Endothelial cell of umbilical vein (primary cell): ENCODE measurements at regions not wholly inside any gene's neighbourhood (a gene's known extent, or its start where the extent isn't known, plus 50 kb on each side); places are given as distances from the start of the nearest gene placed in this dataset.

Experiments used
- BruUV-seq: library from RNA; stranded (reverse); fragments of 400-500 nt; replicated peaks from 2 replicates; lab custom pipeline; 2021; lab: Mats Ljungman, UMichigan
- CTCF ChIA-PET: fragments of 300-600, 350-600 bp; sonication (Branson Sonifier 250); formaldehyde crosslinking; loops from one replicate; lab custom pipeline; 2021; ENCODE audit warnings: antibody characterized with exemption, inconsistent platforms; lab: Charles Lee
- POLR2A ChIA-PET: fragments of 300-600, 350-600 bp; sonication (Branson Sonifier 250); formaldehyde crosslinking; loops from one replicate; lab custom pipeline; 2021; ENCODE audit warnings: antibody characterized with exemption, inconsistent platforms; lab: Charles Lee
- DNase-seq: peaks from one replicate; pipeline ENCODE4 v3.0.0-alpha.2; 2011; ENCODE audit warnings: low read depth, low spot score
- FAIRE-seq: peaks from 2 replicates; lab custom pipeline; 2011; peaks lifted over from hg19 to GRCh38; lab: Jason Lieb, UNC
- H2AFZ ChIP-seq: 2 replicates; pipeline ENCODE4 v1.6.0; 2012; ENCODE audit warnings: low read depth, low read length, control low read depth, inconsistent platforms
- H3K27ac ChIP-seq: 2 replicates; pipeline ENCODE4 v1.5.1; 2011; ENCODE audit warnings: low read depth, mild to moderate bottlenecking, control low read depth, low read length, moderate library complexity; ENCODE audit not compliant: insufficient read depth
- H3K27me3 ChIP-seq, 2 experiments: 2 replicates each; pipeline versions ENCODE4 v1.6.0 to v1.6.1; 2011; ENCODE audit warnings: low read length in 2 of 2, mixed read lengths in 1 of 2; ENCODE audit not compliant: control insufficient read depth in 2 of 2, insufficient read depth in 2 of 2
- H3K36me3 ChIP-seq, 2 experiments: 2 replicates in 1 of 2; 3 replicates in 1 of 2; pipeline ENCODE4 v1.5.1; 2011; ENCODE audit warnings: low read length in 2 of 2, mild to moderate bottlenecking in 1 of 2, moderate library complexity in 1 of 2; ENCODE audit not compliant: control insufficient read depth in 2 of 2, insufficient read depth in 2 of 2; ENCODE audit errors: extremely low read depth in 1 of 2
- H3K4me1 ChIP-seq: 3 replicates; pipeline ENCODE4 v1.5.1; 2011; ENCODE audit warnings: mild to moderate bottlenecking, low read length; ENCODE audit not compliant: control insufficient read depth, insufficient read depth; ENCODE audit errors: extremely low read depth
- H3K4me2 ChIP-seq: 2 replicates; pipeline ENCODE4 v1.6.1; 2011; ENCODE audit warnings: low read length, control low read depth, mixed read lengths; ENCODE audit not compliant: insufficient read depth
- H3K4me3 ChIP-seq, 3 experiments: fragments of 200-600 bp in 1 of 3; sonication (generic), shearing (Covaris generic) in 1 of 3; replicated peaks in 1 of 3; 2 replicates each; pipeline ENCODE4 v1.5.1; 2011 to 2016; ENCODE audit warnings: control low read depth in 3 of 3, low read length in 3 of 3, mild to moderate bottlenecking in 2 of 3, inconsistent platforms in 1 of 3, low read depth in 1 of 3, moderate library complexity in 1 of 3; ENCODE audit not compliant: insufficient read depth in 1 of 3
- H3K79me2 ChIP-seq: 2 replicates; pipeline ENCODE4 v1.6.0; 2012; ENCODE audit warnings: low read length, inconsistent platforms; ENCODE audit not compliant: control insufficient read depth, insufficient read depth
- H3K9ac ChIP-seq: replicated peaks from 2 replicates; pipeline ENCODE3; 2011; ENCODE audit warnings: low read length, control low read depth; ENCODE audit not compliant: insufficient read depth; ENCODE audit errors: extremely low read depth
- H3K9me1 ChIP-seq: replicated peaks from 3 replicates; pipeline ENCODE4 v1.6.0; 2011; ENCODE audit warnings: mild to moderate bottlenecking, low read length; ENCODE audit not compliant: control insufficient read depth, insufficient read depth; ENCODE audit errors: extremely low read depth
- H3K9me3 ChIP-seq: replicated peaks from 2 replicates; pipeline ENCODE4 v1.5.1; 2012; ENCODE audit warnings: low read length, inconsistent platforms; ENCODE audit not compliant: control insufficient read depth, insufficient read depth
- H4K20me1 ChIP-seq: replicated peaks from 2 replicates; pipeline ENCODE3; 2011; ENCODE audit warnings: mild to moderate bottlenecking, low read length; ENCODE audit not compliant: control insufficient read depth, insufficient read depth; ENCODE audit errors: extremely low read depth
- CTCF ChIP-seq, 2 donors: IDR thresholded peaks; 1 replicate in 1 of 2; 2 replicates in 1 of 2; pipeline ENCODE4 v1.5.1; 2011; ENCODE audit warnings: low read length in 2 of 2, mild to moderate bottlenecking in 2 of 2, moderate library complexity in 2 of 2, control low read depth in 1 of 2, inconsistent platforms in 1 of 2, low read depth in 1 of 2; ENCODE audit not compliant: insufficient read depth in 1 of 2; ENCODE audit errors: extremely low read depth in 1 of 2
- EZH2 ChIP-seq: IDR thresholded peaks from 2 replicates; pipeline ENCODE4 v1.6.1; 2012; ENCODE audit warnings: borderline replicate concordance, low read depth, mild to moderate bottlenecking, moderate library complexity, low read length, inconsistent platforms; ENCODE audit not compliant: severe bottlenecking
- FOS ChIP-seq: IDR thresholded peaks from 2 replicates; pipeline ENCODE4 v1.6.1; 2011; ENCODE audit warnings: mild to moderate bottlenecking, low read length, moderate library complexity, borderline replicate concordance; ENCODE audit not compliant: insufficient read depth
- GATA2 ChIP-seq: IDR thresholded peaks from 2 replicates; pipeline ENCODE4 v1.7.0; 2011; ENCODE audit warnings: low read depth, mild to moderate bottlenecking, moderate library complexity, mixed read lengths, low read length; ENCODE audit not compliant: insufficient read length, insufficient read depth
- JUN ChIP-seq: IDR thresholded peaks from 2 replicates; pipeline ENCODE4 v1.6.1; 2011; ENCODE audit warnings: borderline replicate concordance, low read depth; ENCODE audit not compliant: insufficient read length, insufficient read depth
- MAX ChIP-seq: IDR thresholded peaks from 2 replicates; pipeline ENCODE4 v1.6.1; 2011; ENCODE audit not compliant: insufficient read depth, insufficient read length
- MYC ChIP-seq: IDR thresholded peaks from one replicate; pipeline ENCODE4 v1.6.1; 2011; ENCODE audit warnings: mild to moderate bottlenecking, low read depth, low read length
- POLR2A ChIP-seq: IDR thresholded peaks from 2 replicates; pipeline ENCODE4 v1.6.1; 2012; ENCODE audit warnings: low read depth, mild to moderate bottlenecking, control low read depth, low read length
- POLR2AphosphoS5 ChIP-seq: IDR thresholded peaks from 2 replicates; pipeline ENCODE4 v1.6.1; 2012; ENCODE audit warnings: low read depth, mild to moderate bottlenecking, control low read depth, low read length, moderate library complexity; ENCODE audit not compliant: insufficient read depth
- dilution Hi-C: fragments of 300-500 bp; cut with MboI; formaldehyde crosslinking; loops from one replicate; pipeline ENCODE4 v1.15.0; 2019; ENCODE audit warnings: low sequenced_read_pairs; ENCODE audit not compliant: extremely low pct_ligation_motif_present
- intact Hi-C: fragments of 100-400 bp; cut with micrococcal nuclease; formaldehyde crosslinking; loops from one replicate; pipeline ENCODE4 v1.10.0; 2022

GRCh38 chr1:5596651-5597050 lies 395.6 kb downstream of the NPHP4 start:
- DNase-seq (no peak), FAIRE-seq (no peak)
- Histone ChIP-seq H3K4me2 (no peak overlapping the region), H3K27ac (no peak overlapping the region), H3K9me3 (peaks cover 8% of the 10 kb centered on the region), H2AFZ (no peak overlapping the region), H3K4me1 (no peaks in the 10 kb centered on the region), H3K36me3 (no peaks in the 10 kb centered on the region), H3K9me1 (no peaks in the 10 kb centered on the region), H4K20me1 (no peaks in the 10 kb centered on the region), H3K27me3 (no peaks in the 10 kb centered on the region), H3K9ac (no peak overlapping the region), H3K79me2 (no peaks in the 10 kb centered on the region), H3K4me3 (no peak overlapping the region)
- intact Hi-C loops (no loop called here), dilution Hi-C loops (no loop called here)
- BruUV-seq: no TSS peak
- ChIA-PET POLR2A (no interaction called here), CTCF (no interaction called here)
- TF ChIP-seq CTCF (IDR thresholded peaks at IDR 0.05; ENCODE audit: extremely low read depth in 1 of 2, insufficient read depth in 1 of 2, low read depth in 1 of 2, low read length in 2 of 2): no peak
- TF ChIP-seq EZH2: no peak
- TF ChIP-seq POLR2AphosphoS5: no peak
- no peak for TF ChIP-seq POLR2A
- TF ChIP-seq JUN: no peak
- TF ChIP-seq MAX: no peak
- no peak for TF ChIP-seq GATA2
- no peak for TF ChIP-seq MYC
- no peak for TF ChIP-seq FOS
